Neural progenitor cell (in vitro differentiated cells): ENCODE measurements at regions not wholly inside any gene's neighbourhood (a gene's known extent, or its start where the extent isn't known, plus 50 kb on each side); places are given as distances from the start of the nearest gene placed in this dataset.

Source experiments
- DNase-seq: peaks from one replicate; pipeline ENCODE4 v3.0.0-alpha.2; 2016; ENCODE audit warnings: low spot score
- H2AFZ ChIP-seq: fragments of 200-600 bp; sonication (generic); replicated peaks from 2 replicates; pipeline ENCODE4 v1.6.1; 2016; ENCODE audit warnings: antibody characterized with exemption
- H3F3A ChIP-seq: fragments of 200-600 bp; sonication (generic); 2 replicates; pipeline ENCODE4 v1.6.1; 2016; ENCODE audit warnings: antibody characterized with exemption, low read depth
- H3K27ac ChIP-seq: fragments of 200-600 bp; sonication (generic); 2 replicates; pipeline ENCODE4 v1.5.1; 2016; ENCODE audit warnings: mild to moderate bottlenecking
- H3K27me3 ChIP-seq: fragments of 200-600 bp; sonication (generic); 2 replicates; pipeline ENCODE4 v1.6.1; 2016; ENCODE audit warnings: mild to moderate bottlenecking, moderate library complexity
- H3K36me3 ChIP-seq: fragments of 200-600 bp; sonication (generic); 2 replicates; pipeline ENCODE4 v1.5.1; 2016
- H3K4me1 ChIP-seq: fragments of 200-600 bp; sonication (generic); 2 replicates; pipeline ENCODE4 v1.6.1; 2016; ENCODE audit warnings: mixed run types
- H3K4me2 ChIP-seq: fragments of 200-600 bp; sonication (generic); 2 replicates; pipeline ENCODE4 v1.6.1; 2016
- H3K4me3 ChIP-seq: fragments of 200-600 bp; sonication (generic); 2 replicates; pipeline ENCODE4 v1.5.1; 2016
- H3K79me2 ChIP-seq: fragments of 200-600 bp; sonication (generic); 2 replicates; pipeline ENCODE4 v1.6.1; 2016; ENCODE audit warnings: low read depth
- H3K9ac ChIP-seq: fragments of 200-600 bp; sonication (generic); 2 replicates; pipeline ENCODE4 v1.6.1; 2016
- H3K9me3 ChIP-seq: fragments of 200-600 bp; sonication (generic); 2 replicates; pipeline ENCODE4 v1.5.1; 2016; ENCODE audit warnings: low read depth
- H4K20me1 ChIP-seq: fragments of 200-600 bp; sonication (generic); 2 replicates; pipeline ENCODE4 v1.6.1; 2016; ENCODE audit warnings: low read depth
- H3K27ac Mint-ChIP-seq: 3 replicates; pipeline ENCODE4 v1.8.0; 2021; ENCODE audit warnings: mixed read lengths
- H3K27me3 Mint-ChIP-seq: 2 replicates; pipeline ENCODE4 v1.8.0; 2022; ENCODE audit warnings: low read depth, mild to moderate bottlenecking, inconsistent platforms, moderate library complexity, mixed read lengths; ENCODE audit not compliant: insufficient read depth
- H3K36me3 Mint-ChIP-seq: 3 replicates; pipeline ENCODE4 v1.8.0; 2021; ENCODE audit warnings: mixed read lengths
- H3K4me1 Mint-ChIP-seq: 3 replicates; pipeline ENCODE4 v1.8.0; 2021; ENCODE audit warnings: mixed read lengths
- H3K4me3 Mint-ChIP-seq: 3 replicates; pipeline ENCODE4 v1.8.0; 2021; ENCODE audit warnings: mild to moderate bottlenecking, moderate library complexity, mixed read lengths
- H3K9me3 Mint-ChIP-seq: 3 replicates; pipeline ENCODE4 v1.8.0; 2020; ENCODE audit warnings: mixed read lengths
- EZH2 ChIP-seq: fragments of 200-600 bp; sonication (generic); IDR thresholded peaks from 2 replicates; pipeline ENCODE4 v1.6.1; 2017; ENCODE audit warnings: antibody characterized with exemption, mild to moderate bottlenecking, moderate library complexity
- EZH2phosphoT487 ChIP-seq: fragments of 200-600 bp; sonication (generic); IDR thresholded peaks from 2 replicates; pipeline ENCODE4 v1.6.1; 2017; ENCODE audit warnings: antibody characterized with exemption
- TF ChIP-seq, protein P1 (sequence below): fragments of 200-600 bp; sonication (generic); IDR thresholded peaks from 2 replicates; pipeline ENCODE4 v1.5.1; 2017; ENCODE audit warnings: antibody characterized with exemption, mild to moderate bottlenecking

DNA sequence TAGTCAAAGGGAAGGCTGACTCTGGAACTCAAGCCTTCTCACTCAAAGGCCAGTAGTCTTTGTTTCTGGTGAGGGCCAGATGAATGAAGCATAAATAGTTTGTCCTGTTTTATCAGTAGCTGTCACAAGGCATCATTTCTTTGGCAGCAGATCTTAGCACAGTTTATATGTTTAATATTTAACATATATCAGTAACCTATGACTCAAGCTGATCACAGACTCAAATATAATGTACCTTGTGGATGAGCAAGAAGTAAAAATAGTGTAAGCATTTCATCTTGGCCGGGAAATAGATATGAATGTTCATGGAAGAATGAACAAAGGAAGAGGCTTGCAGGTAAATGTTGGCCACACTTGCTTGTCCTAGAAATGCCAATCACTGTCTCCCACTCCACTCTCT, 158.3 kb upstream of the BMP4 start:
- no peak overlapping the region for H3K27ac Mint-ChIP-seq
- H3K4me1 Mint-ChIP-seq = peaks cover 1% of the 10 kb centered on the region
- H3K4me2 ChIP-seq = no peak overlapping the region
- H3K27ac ChIP-seq = no peak overlapping the region
- H3K9ac ChIP-seq = no peak overlapping the region
- H3K9me3 ChIP-seq = no peaks in the 10 kb centered on the region
- H3K27me3 ChIP-seq = no peaks in the 10 kb centered on the region
- no peak overlapping the region for H2AFZ ChIP-seq
- DNase-seq = no peak
- no peaks in the 10 kb centered on the region for H4K20me1 ChIP-seq
- H3K4me3 Mint-ChIP-seq = no peak overlapping the region
- no peaks in the 10 kb centered on the region for H3K36me3 Mint-ChIP-seq
- H3K9me3 Mint-ChIP-seq = no peaks in the 10 kb centered on the region
- H3K36me3 ChIP-seq = no peaks in the 10 kb centered on the region
- TF ChIP-seq EZH2phosphoT487 (no peak), EZH2 (no peak)
- TF ChIP-seq, protein P1, sequence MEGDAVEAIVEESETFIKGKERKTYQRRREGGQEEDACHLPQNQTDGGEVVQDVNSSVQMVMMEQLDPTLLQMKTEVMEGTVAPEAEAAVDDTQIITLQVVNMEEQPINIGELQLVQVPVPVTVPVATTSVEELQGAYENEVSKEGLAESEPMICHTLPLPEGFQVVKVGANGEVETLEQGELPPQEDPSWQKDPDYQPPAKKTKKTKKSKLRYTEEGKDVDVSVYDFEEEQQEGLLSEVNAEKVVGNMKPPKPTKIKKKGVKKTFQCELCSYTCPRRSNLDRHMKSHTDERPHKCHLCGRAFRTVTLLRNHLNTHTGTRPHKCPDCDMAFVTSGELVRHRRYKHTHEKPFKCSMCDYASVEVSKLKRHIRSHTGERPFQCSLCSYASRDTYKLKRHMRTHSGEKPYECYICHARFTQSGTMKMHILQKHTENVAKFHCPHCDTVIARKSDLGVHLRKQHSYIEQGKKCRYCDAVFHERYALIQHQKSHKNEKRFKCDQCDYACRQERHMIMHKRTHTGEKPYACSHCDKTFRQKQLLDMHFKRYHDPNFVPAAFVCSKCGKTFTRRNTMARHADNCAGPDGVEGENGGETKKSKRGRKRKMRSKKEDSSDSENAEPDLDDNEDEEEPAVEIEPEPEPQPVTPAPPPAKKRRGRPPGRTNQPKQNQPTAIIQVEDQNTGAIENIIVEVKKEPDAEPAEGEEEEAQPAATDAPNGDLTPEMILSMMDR = no peak
- no peak overlapping the region for H3K4me3 ChIP-seq
- no peaks in the 10 kb centered on the region for H3K4me1 ChIP-seq
- H3K27me3 Mint-ChIP-seq = no peaks in the 10 kb centered on the region
- H3K79me2 ChIP-seq = no peaks in the 10 kb centered on the region
- H3F3A ChIP-seq = no peaks in the 10 kb centered on the region

- Histone ChIP-seq H2AFZ (no peak overlapping the region), H3K27me3 (no peaks in the 10 kb centered on the region), H3K36me3 (no peaks in the 10 kb centered on the region), H3K27ac (no peak overlapping the region), H3K9me3 (no peaks in the 10 kb centered on the region), H3K9ac (no peak overlapping the region), H3K79me2 (no peaks in the 10 kb centered on the region), H3K4me1 (no peaks in the 10 kb centered on the region), H3K4me2 (no peak overlapping the region), H3K4me3 (no peak overlapping the region), H4K20me1 (no peaks in the 10 kb centered on the region), H3F3A (no peaks in the 10 kb centered on the region)
- H3K4me1 Mint-ChIP-seq = peaks cover 15% of the 10 kb centered on the region
- no peak overlapping the region for H3K27ac Mint-ChIP-seq
- H3K27me3 Mint-ChIP-seq = no peaks in the 10 kb centered on the region
- H3K9me3 Mint-ChIP-seq = no peaks in the 10 kb centered on the region
- no peaks in the 10 kb centered on the region for H3K36me3 Mint-ChIP-seq
- DNase-seq = no peak
- no peak overlapping the region for H3K4me3 Mint-ChIP-seq
- no peak for TF ChIP-seq EZH2phosphoT487
- no peak for TF ChIP-seq EZH2
- TF ChIP-seq, protein P1 = no peak
These were observed 159.7 kb upstream of the BMP4 start for GRCh38 chr14:54116198-54116885.

DNA sequence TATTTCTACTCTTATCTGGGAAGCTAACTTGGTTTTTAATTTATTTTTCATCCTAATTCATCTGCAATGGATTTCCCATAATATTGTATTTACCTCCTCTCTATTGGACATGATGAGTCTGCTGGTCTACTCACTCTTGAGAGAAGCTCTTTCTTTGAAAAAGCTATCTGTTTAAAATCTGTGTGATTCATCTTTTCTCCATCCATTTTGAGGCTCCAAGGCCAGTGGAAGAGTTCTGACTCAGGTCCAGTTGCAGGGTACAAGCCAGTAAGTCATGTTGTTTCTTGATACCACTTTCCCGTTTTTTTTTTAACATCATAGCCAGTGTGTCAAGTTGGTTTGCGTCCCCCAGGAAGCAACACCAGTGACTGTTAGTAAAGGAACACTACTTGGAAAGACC, 160.3 kb upstream of the BMP4 start:
- Histone ChIP-seq H3K36me3 (no peaks in the 10 kb centered on the region), H3K79me2 (no peaks in the 10 kb centered on the region), H3K27me3 (no peaks in the 10 kb centered on the region), H3K9me3 (no peaks in the 10 kb centered on the region), H3K4me1 (no peaks in the 10 kb centered on the region), H2AFZ (no peak overlapping the region), H3K4me3 (no peak overlapping the region), H3K4me2 (no peak overlapping the region), H4K20me1 (no peaks in the 10 kb centered on the region), H3F3A (no peaks in the 10 kb centered on the region), H3K27ac (no peak overlapping the region), H3K9ac (no peak overlapping the region)
- Mint-ChIP-seq H3K27me3 (no peaks in the 10 kb centered on the region), H3K4me1 (peaks cover 20% of the 10 kb centered on the region), H3K36me3 (no peaks in the 10 kb centered on the region), H3K4me3 (no peak overlapping the region), H3K9me3 (no peaks in the 10 kb centered on the region), H3K27ac (no peak overlapping the region)
- no peak for TF ChIP-seq EZH2
- TF ChIP-seq EZH2phosphoT487 = no peak
- TF ChIP-seq, protein P1 = no peak
- DNase-seq = no peak
